ENCODE measurements at regions not wholly inside any gene's neighbourhood (a gene's known extent, or its start where the extent isn't known, plus 50 kb on each side); places are given as distances from the start of the nearest gene placed in this dataset.

- Histone ChIP-seq H3K18ac (ENCODE audit: low read length) (no peak overlapping the region), H3K79me2 (ENCODE audit: control insufficient read depth, insufficient read depth, low read length, poor library complexity) (no peaks in the 10 kb centered on the region), H4K8ac (ENCODE audit: low read depth, low read length) (no peak overlapping the region), H3K14ac (ENCODE audit: low read length) (no peak overlapping the region), H3K4me1 (ENCODE audit: control insufficient read depth in 1 of 2, insufficient read depth in 2 of 2, low read length in 2 of 2) (no peaks in the 10 kb centered on the region), H2AFZ (ENCODE audit: insufficient read depth, low read length, poor library complexity) (no peak overlapping the region), H4K12ac (ENCODE audit: low read depth, low read length) (no peak overlapping the region), H3K4me2 (ENCODE audit: low read length) (no peak overlapping the region), H3K23ac (ENCODE audit: low read length) (no peak overlapping the region), H3K9me3 (ENCODE audit: insufficient read depth, low read depth, low read length) (no peaks in the 10 kb centered on the region), H3K4ac (ENCODE audit: low read depth, low read length) (no peak overlapping the region), H2BK120ac (ENCODE audit: insufficient read depth, low read length, poor library complexity) (no peak overlapping the region), H2BK12ac (ENCODE audit: low read length) (no peak overlapping the region), H2AK5ac (ENCODE audit: low read length) (no peak overlapping the region), H3K4me3 (ENCODE audit: low read depth, low read length) (no peak overlapping the region), H4K91ac (ENCODE audit: low read depth, low read length) (no peak overlapping the region), H3K79me1 (ENCODE audit: low read length) (no peaks in the 10 kb centered on the region), H2BK5ac (ENCODE audit: low read depth, low read length, poor library complexity) (no peak overlapping the region), H3K36me3 (ENCODE audit: control insufficient read depth in 1 of 2, insufficient read depth in 2 of 2, low read length in 2 of 2) (no peaks in the 10 kb centered on the region), H3K9ac (ENCODE audit: low read length) (no peak overlapping the region), H3K27me3 (ENCODE audit: insufficient read depth, low read length) (no peaks in the 10 kb centered on the region), H3K27ac (ENCODE audit: low read depth, low read length) (no peak overlapping the region)
- WGBS (ENCODE audit: extremely low coverage, insufficient coverage, insufficient read length), result no CpG with 5 or more reads among the region's 1 CpG
- no peak for DNase-seq
These were observed 578.5 kb downstream of the USP25 start for GRCh38 chr21:16308269-16308668.

GRCh38 chr21:16309250-16309971 lies 579.6 kb downstream of the USP25 start:
- H3K27me3 ChIP-seq (ENCODE audit: insufficient read depth, low read length), result no peaks in the 10 kb centered on the region
- WGBS (ENCODE audit: extremely low coverage, insufficient coverage, insufficient read length), result no CpG with 5 or more reads among the region's 17 CpGs

GRCh38 chr21:16310176-16310575 lies 580.4 kb downstream of the USP25 start:
- H3K36me3 ChIP-seq (ENCODE audit: control insufficient read depth in 1 of 2, insufficient read depth in 2 of 2, low read length in 2 of 2), result no peaks in the 10 kb centered on the region
- H3K79me2 ChIP-seq (ENCODE audit: control insufficient read depth, insufficient read depth, low read length, poor library complexity), result no peaks in the 10 kb centered on the region
- no peak overlapping the region for H3K4me3 ChIP-seq (ENCODE audit: low read depth, low read length)
- no peak overlapping the region for H2AK5ac ChIP-seq (ENCODE audit: low read length)
- H3K18ac ChIP-seq (ENCODE audit: low read length), result no peak overlapping the region
- no peak overlapping the region for H4K8ac ChIP-seq (ENCODE audit: low read depth, low read length)
- H3K79me1 ChIP-seq (ENCODE audit: low read length), result no peaks in the 10 kb centered on the region
- H4K12ac ChIP-seq (ENCODE audit: low read depth, low read length), result no peak overlapping the region
- no peak overlapping the region for H3K4ac ChIP-seq (ENCODE audit: low read depth, low read length)
- H3K9ac ChIP-seq (ENCODE audit: low read length), result no peak overlapping the region
- no peak overlapping the region for H3K27ac ChIP-seq (ENCODE audit: low read depth, low read length)
- H3K23ac ChIP-seq (ENCODE audit: low read length), result no peak overlapping the region
- H2AFZ ChIP-seq (ENCODE audit: insufficient read depth, low read length, poor library complexity), result no peak overlapping the region
- no peak overlapping the region for H2BK120ac ChIP-seq (ENCODE audit: insufficient read depth, low read length, poor library complexity)
- no peak overlapping the region for H4K91ac ChIP-seq (ENCODE audit: low read depth, low read length)
- H2BK12ac ChIP-seq (ENCODE audit: low read length), result no peak overlapping the region
- no peak overlapping the region for H2BK5ac ChIP-seq (ENCODE audit: low read depth, low read length, poor library complexity)
- WGBS (ENCODE audit: extremely low coverage, insufficient coverage, insufficient read length), result no CpG with 5 or more reads among the region's 9 CpGs
- H3K4me1 ChIP-seq (ENCODE audit: control insufficient read depth in 1 of 2, insufficient read depth in 2 of 2, low read length in 2 of 2), result no peaks in the 10 kb centered on the region
- no peaks in the 10 kb centered on the region for H3K9me3 ChIP-seq (ENCODE audit: insufficient read depth, low read depth, low read length)
- H3K14ac ChIP-seq (ENCODE audit: low read length), result no peak overlapping the region
- H3K4me2 ChIP-seq (ENCODE audit: low read length), result no peak overlapping the region
- DNase-seq, result no peak
- no peaks in the 10 kb centered on the region for H3K27me3 ChIP-seq (ENCODE audit: insufficient read depth, low read length)

More at GRCh38 chr21:16309250-16309971, 579.6 kb downstream of the USP25 start:
- H3K27ac ChIP-seq (ENCODE audit: low read depth, low read length), result no peak overlapping the region
- H3K14ac ChIP-seq (ENCODE audit: low read length), result no peak overlapping the region
- H3K79me2 ChIP-seq (ENCODE audit: control insufficient read depth, insufficient read depth, low read length, poor library complexity), result no peaks in the 10 kb centered on the region
- H2AK5ac ChIP-seq (ENCODE audit: low read length), result no peak overlapping the region
- no peak overlapping the region for H3K18ac ChIP-seq (ENCODE audit: low read length)
- H3K36me3 ChIP-seq (ENCODE audit: control insufficient read depth in 1 of 2, insufficient read depth in 2 of 2, low read length in 2 of 2), result no peaks in the 10 kb centered on the region
- H3K4ac ChIP-seq (ENCODE audit: low read depth, low read length), result no peak overlapping the region
- H2BK12ac ChIP-seq (ENCODE audit: low read length), result no peak overlapping the region
- no peaks in the 10 kb centered on the region for H3K79me1 ChIP-seq (ENCODE audit: low read length)
- no peaks in the 10 kb centered on the region for H3K4me1 ChIP-seq (ENCODE audit: control insufficient read depth in 1 of 2, insufficient read depth in 2 of 2, low read length in 2 of 2)
- no peak overlapping the region for H2BK5ac ChIP-seq (ENCODE audit: low read depth, low read length, poor library complexity)
- no peak for DNase-seq
- H2BK120ac ChIP-seq (ENCODE audit: insufficient read depth, low read length, poor library complexity), result no peak overlapping the region
- H4K8ac ChIP-seq (ENCODE audit: low read depth, low read length), result no peak overlapping the region
- H3K9me3 ChIP-seq (ENCODE audit: insufficient read depth, low read depth, low read length), result no peaks in the 10 kb centered on the region
- H3K4me2 ChIP-seq (ENCODE audit: low read length), result no peak overlapping the region
- no peak overlapping the region for H3K9ac ChIP-seq (ENCODE audit: low read length)
- H3K4me3 ChIP-seq (ENCODE audit: low read depth, low read length), result no peak overlapping the region
- H4K12ac ChIP-seq (ENCODE audit: low read depth, low read length), result no peak overlapping the region
- no peak overlapping the region for H3K23ac ChIP-seq (ENCODE audit: low read length)
- no peak overlapping the region for H2AFZ ChIP-seq (ENCODE audit: insufficient read depth, low read length, poor library complexity)
- H4K91ac ChIP-seq (ENCODE audit: low read depth, low read length), result no peak overlapping the region

- Histone ChIP-seq H3K79me2 (ENCODE audit: control insufficient read depth, insufficient read depth, low read length, poor library complexity) (no peaks in the 10 kb centered on the region), H3K18ac (ENCODE audit: low read length) (no peak overlapping the region), H3K9me3 (ENCODE audit: insufficient read depth, low read depth, low read length) (no peaks in the 10 kb centered on the region), H2BK12ac (ENCODE audit: low read length) (no peak overlapping the region), H2BK5ac (ENCODE audit: low read depth, low read length, poor library complexity) (no peak overlapping the region), H3K9ac (ENCODE audit: low read length) (no peak overlapping the region), H3K4me1 (ENCODE audit: control insufficient read depth in 1 of 2, insufficient read depth in 2 of 2, low read length in 2 of 2) (no peaks in the 10 kb centered on the region), H3K27me3 (ENCODE audit: insufficient read depth, low read length) (no peaks in the 10 kb centered on the region), H2AK5ac (ENCODE audit: low read length) (no peak overlapping the region), H3K14ac (ENCODE audit: low read length) (no peak overlapping the region), H3K27ac (ENCODE audit: low read depth, low read length) (no peak overlapping the region), H4K8ac (ENCODE audit: low read depth, low read length) (no peak overlapping the region), H3K36me3 (ENCODE audit: control insufficient read depth in 1 of 2, insufficient read depth in 2 of 2, low read length in 2 of 2) (no peaks in the 10 kb centered on the region), H3K23ac (ENCODE audit: low read length) (no peak overlapping the region), H4K91ac (ENCODE audit: low read depth, low read length) (no peak overlapping the region), H3K4ac (ENCODE audit: low read depth, low read length) (no peak overlapping the region), H3K4me3 (ENCODE audit: low read depth, low read length) (no peak overlapping the region), H3K4me2 (ENCODE audit: low read length) (no peak overlapping the region), H2BK120ac (ENCODE audit: insufficient read depth, low read length, poor library complexity) (no peak overlapping the region), H4K12ac (ENCODE audit: low read depth, low read length) (no peak overlapping the region), H3K79me1 (ENCODE audit: low read length) (no peaks in the 10 kb centered on the region), H2AFZ (ENCODE audit: insufficient read depth, low read length, poor library complexity) (no peak overlapping the region)
- DNase-seq, result no peak
- no CpG with 5 or more reads among the region's 3 CpGs for WGBS (ENCODE audit: extremely low coverage, insufficient coverage, insufficient read length)
These were observed 581.4 kb downstream of the USP25 start for GRCh38 chr21:16311229-16311628.
